HEK293 (cell line): ENCODE measurements at regions not wholly inside any gene's neighbourhood (a gene's known extent, or its start where the extent isn't known, plus 50 kb on each side); places are given as distances from the start of the nearest gene placed in this dataset.

Experiments used
- KLF9 ChIP-seq: fragments of 450-650 bp; formaldehyde crosslinking; IDR thresholded peaks from 2 replicates; pipeline ENCODE4 v1.5.1; 2016; ENCODE audit warnings: missing biosample characterization, missing genetic modification characterization, low read depth
- ZNF248 ChIP-seq: fragments of 450-650 bp; formaldehyde crosslinking; IDR thresholded peaks from 2 replicates; pipeline ENCODE4 v1.5.1; 2017; ENCODE audit warnings: missing biosample characterization, missing genetic modification characterization
- ZNF274 ChIP-seq, 2 experiments: fragments of 200-500 bp in 1 of 2; fragments of 450-650 bp in 1 of 2; sonication (Bioruptor generic) in 1 of 2; formaldehyde crosslinking in 1 of 2; IDR thresholded peaks; 2 replicates each; pipeline versions ENCODE4 v1.5.1 to v1.6.1; 2014 to 2016; ENCODE audit warnings: borderline replicate concordance in 1 of 2, inconsistent platforms in 1 of 2, low read length in 1 of 2, missing biosample characterization in 1 of 2, missing genetic modification characterization in 1 of 2
- ZNF311 ChIP-seq: fragments of 450-650 bp; formaldehyde crosslinking; IDR thresholded peaks from 2 replicates; pipeline ENCODE4 v1.5.1; 2017; ENCODE audit warnings: missing biosample characterization, missing genetic modification characterization, borderline replicate concordance
- ZNF433 ChIP-seq: fragments of 450-650 bp; formaldehyde crosslinking; IDR thresholded peaks from 2 replicates; pipeline ENCODE4 v1.5.1; 2016; ENCODE audit warnings: missing biosample characterization, missing genetic modification characterization, low read depth
- TF ChIP-seq, protein P1 (sequence below): fragments of 450-650 bp; formaldehyde crosslinking; IDR thresholded peaks from 2 replicates; pipeline ENCODE4 v1.5.1; 2016; ENCODE audit warnings: missing biosample characterization, missing genetic modification characterization

DNA sequence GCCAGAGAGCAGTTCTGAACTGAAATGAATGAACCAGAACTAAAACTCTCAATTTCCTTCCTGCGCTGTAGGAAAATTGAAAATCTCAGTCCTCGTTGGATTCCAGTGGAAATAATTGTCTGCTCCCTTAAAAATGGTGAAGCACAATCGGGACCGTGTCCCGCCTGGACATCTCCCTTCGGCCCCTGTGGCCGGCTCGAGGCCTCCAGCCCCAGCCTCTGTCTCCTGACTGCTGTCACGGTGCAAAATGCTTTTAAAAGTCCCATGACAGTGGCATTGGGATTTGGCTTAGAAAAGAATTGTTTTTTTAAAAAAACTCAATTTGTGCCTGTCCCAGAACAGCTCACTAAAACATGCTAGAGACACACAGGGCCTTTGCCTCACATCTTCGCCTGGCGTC is 142.5 kb downstream of the ZNF664 start:
- TF ChIP-seq, protein P1, sequence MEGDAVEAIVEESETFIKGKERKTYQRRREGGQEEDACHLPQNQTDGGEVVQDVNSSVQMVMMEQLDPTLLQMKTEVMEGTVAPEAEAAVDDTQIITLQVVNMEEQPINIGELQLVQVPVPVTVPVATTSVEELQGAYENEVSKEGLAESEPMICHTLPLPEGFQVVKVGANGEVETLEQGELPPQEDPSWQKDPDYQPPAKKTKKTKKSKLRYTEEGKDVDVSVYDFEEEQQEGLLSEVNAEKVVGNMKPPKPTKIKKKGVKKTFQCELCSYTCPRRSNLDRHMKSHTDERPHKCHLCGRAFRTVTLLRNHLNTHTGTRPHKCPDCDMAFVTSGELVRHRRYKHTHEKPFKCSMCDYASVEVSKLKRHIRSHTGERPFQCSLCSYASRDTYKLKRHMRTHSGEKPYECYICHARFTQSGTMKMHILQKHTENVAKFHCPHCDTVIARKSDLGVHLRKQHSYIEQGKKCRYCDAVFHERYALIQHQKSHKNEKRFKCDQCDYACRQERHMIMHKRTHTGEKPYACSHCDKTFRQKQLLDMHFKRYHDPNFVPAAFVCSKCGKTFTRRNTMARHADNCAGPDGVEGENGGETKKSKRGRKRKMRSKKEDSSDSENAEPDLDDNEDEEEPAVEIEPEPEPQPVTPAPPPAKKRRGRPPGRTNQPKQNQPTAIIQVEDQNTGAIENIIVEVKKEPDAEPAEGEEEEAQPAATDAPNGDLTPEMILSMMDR (tag by site-specific recombination): no peak
- TF ChIP-seq ZNF433 (no peak), ZNF311 (tag by site-specific recombination) (no peak), ZNF274 (IDR thresholded peaks at IDR 0.05; ENCODE audit: low read length) (no peak), ZNF274 (tag by site-specific recombination; IDR thresholded peaks at IDR 0.05; ENCODE audit: borderline replicate concordance) (no peak), ZNF248 (tag by site-specific recombination) (no peak), KLF9 (no peak)
